EH (cell line): ENCODE measurements at regions not wholly inside any gene's neighbourhood (a gene's known extent, or its start where the extent isn't known, plus 50 kb on each side); places are given as distances from the start of the nearest gene placed in this dataset.

Experiments used
- DNase-seq: peaks from one replicate; pipeline ENCODE4 v3.0.0-alpha.2; 2015; ENCODE audit warnings: low read depth

DNA sequence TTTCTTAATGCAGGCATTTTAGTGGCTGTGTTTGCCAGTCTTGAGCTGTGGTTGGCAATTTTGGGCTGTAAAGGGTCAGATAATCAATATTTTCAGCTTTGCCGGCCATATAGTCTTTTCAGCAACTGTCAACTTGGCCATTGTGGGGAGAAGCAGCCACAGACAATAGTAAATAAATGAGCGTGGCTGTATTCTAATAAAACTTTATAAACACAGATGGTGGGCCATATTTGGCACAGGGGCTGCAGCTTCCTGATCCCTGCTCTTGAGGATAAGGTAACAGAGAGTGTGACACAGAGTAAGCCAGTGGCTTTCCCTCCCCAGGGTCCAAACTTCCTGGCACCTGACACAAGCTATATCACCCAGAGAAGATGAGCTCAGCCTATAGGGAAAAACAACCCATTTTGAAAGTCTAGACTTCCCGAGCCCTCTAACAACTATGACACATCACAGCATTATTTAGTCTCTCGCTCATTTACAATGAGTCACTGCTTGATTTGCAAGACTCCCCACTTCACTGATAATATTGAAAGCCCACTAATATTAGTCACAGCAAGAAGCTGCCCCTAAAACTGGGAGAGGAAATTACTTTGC is 163.1 kb upstream of the TMPO start:
- DNase-seq = peak; percentile 87

DNA sequence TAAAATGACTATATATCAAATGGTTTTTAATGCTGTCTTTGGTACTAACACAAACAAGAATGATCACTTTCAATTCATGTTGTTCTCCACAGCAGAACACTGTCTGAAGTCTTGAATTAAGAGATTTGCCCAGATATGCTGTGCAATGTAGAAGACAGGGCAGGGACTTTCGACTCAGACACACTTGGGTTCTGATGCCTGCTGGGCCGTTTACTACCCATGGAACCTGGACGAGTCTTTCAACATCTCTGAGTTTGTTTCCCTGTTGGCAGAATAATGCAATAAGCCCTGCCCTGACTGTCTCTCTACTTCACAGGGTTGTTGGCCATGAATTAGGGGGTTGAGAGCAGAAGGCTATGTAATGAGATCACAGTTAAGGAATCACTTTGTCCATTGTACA is 162.6 kb upstream of the TMPO start:
- peak; percentile 17 for DNase-seq

DNA sequence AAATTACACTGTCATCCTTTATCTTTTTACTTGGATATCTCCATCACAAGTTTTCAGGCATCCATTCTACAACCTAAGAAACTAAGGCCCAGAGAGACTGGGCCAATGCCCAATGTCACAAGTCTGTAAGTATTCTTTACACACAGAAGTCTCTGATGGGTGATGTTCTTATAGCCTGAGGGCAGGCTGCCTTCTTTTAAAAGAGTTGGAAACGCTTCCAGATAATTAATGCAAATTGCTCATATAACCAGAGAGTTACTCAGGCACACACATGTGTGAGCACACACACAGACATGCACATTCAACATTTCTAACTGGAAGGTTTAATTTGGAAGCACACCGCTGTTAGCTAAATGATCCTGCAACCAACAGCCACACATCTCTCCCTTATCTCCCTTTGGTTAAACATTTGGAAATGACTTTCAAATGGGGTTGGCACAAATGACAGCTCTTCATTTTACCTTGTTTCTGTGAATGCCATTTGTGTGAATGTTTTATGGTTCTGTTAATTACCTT is 160.8 kb upstream of the TMPO start:
- DNase-seq = peak; percentile 14

- DNase-seq = peak; percentile 41
These were observed 160.1 kb upstream of the TMPO start for GRCh38 chr12:98355322-98355721.

GRCh38 chr12:98355933-98356332 is 159.5 kb upstream of the TMPO start:
- no peak for DNase-seq

DNA sequence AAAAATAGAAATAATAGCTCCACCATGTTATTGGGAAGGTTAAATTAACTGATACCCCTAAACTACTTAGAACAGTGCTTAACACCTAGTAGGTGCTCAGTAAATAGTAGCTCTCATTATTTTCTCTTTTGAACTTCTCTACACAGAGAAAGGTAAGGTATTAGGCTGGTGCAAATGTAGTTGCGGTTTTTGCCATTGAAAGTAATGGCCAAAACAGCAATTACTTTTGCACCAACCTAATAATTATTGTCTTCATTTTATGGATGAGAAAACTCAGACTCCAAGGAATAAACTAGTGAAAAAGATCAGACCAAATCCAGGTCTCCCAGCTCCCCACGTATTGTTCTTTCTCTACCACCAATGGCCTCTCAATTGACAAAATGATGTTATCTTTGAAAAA is 157.2 kb upstream of the TMPO start:
- DNase-seq = no peak

GRCh38 chr12:98359856-98360255 is 155.5 kb upstream of the TMPO start:
- no peak for DNase-seq

DNA sequence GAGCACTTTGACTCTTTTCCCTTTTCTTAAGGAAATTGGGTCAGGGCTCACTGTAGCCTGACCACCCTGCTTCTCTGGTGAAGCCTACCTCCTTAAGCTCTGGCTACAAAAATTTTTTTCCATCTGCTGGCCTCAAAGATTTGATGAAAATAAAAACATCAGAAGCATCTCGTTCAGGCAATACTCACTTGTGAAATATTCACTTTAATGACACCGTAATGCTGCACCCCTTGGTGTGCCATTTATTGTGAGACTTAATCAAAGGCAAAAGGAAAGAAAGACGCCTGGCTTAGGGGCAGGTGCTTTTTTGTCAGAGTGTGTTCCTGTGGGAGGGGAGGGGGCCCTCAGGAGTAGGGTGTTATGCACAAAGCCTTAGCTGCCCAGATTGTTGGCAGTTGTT is 155.0 kb upstream of the TMPO start:
- no peak for DNase-seq

- no peak for DNase-seq
These were observed 145.8 kb upstream of the TMPO start for GRCh38 chr12:98369581-98369980.

DNA sequence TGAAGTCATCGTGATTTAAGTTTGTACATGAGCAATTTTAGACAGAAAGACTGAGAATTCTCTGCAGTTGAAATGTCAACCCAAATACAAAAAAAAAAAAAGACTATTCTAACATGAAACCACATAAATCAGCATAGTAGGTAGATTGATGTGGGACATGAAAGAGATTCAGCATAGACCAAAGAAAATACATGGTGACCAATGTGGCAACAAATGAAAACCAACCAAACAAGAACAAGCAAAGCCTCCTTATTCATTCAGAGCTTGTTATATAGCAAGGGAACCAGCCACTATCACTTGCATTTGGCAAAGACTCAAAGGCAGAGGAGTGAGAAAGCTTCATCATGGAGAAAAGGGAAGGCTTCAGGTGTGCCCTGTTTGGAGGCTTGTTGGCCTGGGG is 144.4 kb upstream of the TMPO start:
- DNase-seq = no peak

- DNase-seq = peak; percentile 37
These were observed 144.0 kb upstream of the TMPO start for GRCh38 chr12:98371419-98371818.

GRCh38 chr12:98372340-98373024 is 142.9 kb upstream of the TMPO start:
- no peak for DNase-seq

GRCh38 chr12:98373025-98373554 is 142.3 kb upstream of the TMPO start:
- peak; percentile 59 for DNase-seq

DNA sequence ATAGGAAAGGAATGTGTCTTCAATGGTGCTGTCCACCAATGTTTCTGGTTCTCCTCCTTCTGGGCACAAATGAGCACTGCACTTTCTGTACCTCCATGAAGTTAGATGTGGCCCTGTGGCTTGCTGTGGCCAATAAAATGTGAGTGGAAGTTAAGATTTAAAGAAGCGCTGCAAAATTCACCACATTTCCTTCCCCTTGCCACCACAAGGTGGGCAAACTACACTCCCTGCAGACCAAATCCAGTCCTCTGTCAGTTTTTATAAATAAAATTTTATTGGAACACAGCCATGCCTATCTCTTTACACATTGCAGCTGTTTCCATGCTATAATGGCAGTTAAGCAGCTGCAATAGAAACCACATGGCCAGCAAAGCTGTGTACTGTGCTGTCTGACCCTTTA is 141.4 kb upstream of the TMPO start:
- DNase-seq = peak; percentile 26

GRCh38 chr12:98379106-98379505 is 136.3 kb upstream of the TMPO start:
- no peak for DNase-seq

DNA sequence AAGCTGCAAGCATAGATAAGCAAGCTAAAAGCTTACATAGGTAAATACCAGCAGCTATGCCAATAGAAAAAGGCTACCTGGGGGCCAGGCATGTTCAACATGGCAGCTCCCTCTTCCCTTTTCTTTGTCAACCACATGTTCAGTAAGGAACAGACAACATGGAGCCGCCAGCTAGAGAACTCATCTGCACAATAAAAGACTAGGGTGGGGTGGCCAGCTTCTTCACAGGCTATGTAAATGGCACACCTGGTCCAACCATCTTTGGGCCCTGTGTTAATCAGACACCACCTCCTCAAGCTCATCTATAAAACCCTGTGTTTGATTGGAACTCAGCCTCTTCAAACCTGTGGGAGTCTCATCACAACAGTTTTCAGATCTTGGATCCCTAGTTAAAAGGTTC is 129.7 kb upstream of the TMPO start:
- no peak for DNase-seq

DNA sequence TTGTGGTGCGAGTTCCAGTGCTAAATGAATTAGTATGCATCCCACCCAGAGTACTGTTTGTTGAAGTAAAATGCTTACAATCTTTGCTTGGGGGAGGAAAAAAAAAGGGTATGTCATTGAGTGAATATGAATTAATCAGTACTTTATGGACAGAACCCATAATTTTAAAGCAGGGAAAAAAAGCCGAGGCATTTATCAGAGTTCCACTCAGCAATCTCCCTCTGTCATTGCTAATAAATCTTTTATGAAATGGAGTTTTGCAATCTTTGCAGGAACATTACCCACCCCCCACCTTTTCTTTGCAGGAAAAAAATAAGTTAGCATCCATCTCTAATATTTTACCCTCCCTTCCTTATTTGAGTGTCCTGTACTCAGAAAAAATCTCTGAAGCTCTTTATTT is 127.9 kb upstream of the TMPO start:
- no peak for DNase-seq

GRCh38 chr12:98388126-98388525 is 127.3 kb upstream of the TMPO start:
- DNase-seq = no peak

GRCh38 chr12:98389593-98389992 is 125.8 kb upstream of the TMPO start:
- DNase-seq = no peak

- DNase-seq = peak; percentile 76
These were observed 117.9 kb upstream of the TMPO start for GRCh38 chr12:98397323-98398105.

- peak; percentile 81 for DNase-seq
These were observed 115.9 kb upstream of the TMPO start for GRCh38 chr12:98399532-98399931.

- no peak for DNase-seq
These were observed 114.0 kb upstream of the TMPO start for GRCh38 chr12:98401427-98401826.

GRCh38 chr12:98402091-98402490 is 113.3 kb upstream of the TMPO start:
- no peak for DNase-seq
